CD4-positive, alpha-beta memory T cell (primary cell): ENCODE measurements at regions not wholly inside any gene's neighbourhood (a gene's known extent, or its start where the extent isn't known, plus 50 kb on each side); places are given as distances from the start of the nearest gene placed in this dataset.

Experiments
- CTCF ChIA-PET: fragments of 350-600 bp; sonication (Branson Sonifier 250); formaldehyde crosslinking; loops from one replicate; lab custom pipeline; 2021; ENCODE audit warnings: inconsistent platforms; ENCODE audit not compliant: partially characterized antibody; lab: Charles Lee
- POLR2A ChIA-PET: fragments of 350-600 bp; sonication (Branson Sonifier 250); formaldehyde crosslinking; loops from one replicate; lab custom pipeline; 2021; ENCODE audit not compliant: partially characterized antibody; lab: Charles Lee
- DNase-seq, 5 donors: peaks; one replicate each; pipeline versions ENCODE4 v3.0.0 to v3.0.0-alpha.2; 2020 to 2022; ENCODE audit warnings: mixed read lengths in 1 of 5
- H3K27ac ChIP-seq: one replicate; pipeline ENCODE4 v1.7.0; 2013; ENCODE audit warnings: low read depth, low read length
- H3K27me3 ChIP-seq: 2 replicates; pipeline ENCODE4 v1.7.0; 2013; ENCODE audit warnings: mild to moderate bottlenecking, low read length, moderate library complexity; ENCODE audit not compliant: insufficient read depth
- H3K36me3 ChIP-seq: 2 replicates; pipeline ENCODE4 v1.7.0; 2013; ENCODE audit warnings: mild to moderate bottlenecking, low read length, moderate library complexity; ENCODE audit not compliant: insufficient read depth
- H3K4me1 ChIP-seq: 2 replicates; pipeline ENCODE4 v1.7.0; 2013; ENCODE audit warnings: mild to moderate bottlenecking, low read length, moderate library complexity; ENCODE audit not compliant: insufficient read depth
- H3K4me3 ChIP-seq, 2 donors: one replicate each; pipeline ENCODE4 v1.7.0; 2013; ENCODE audit warnings: low read length in 2 of 2, mild to moderate bottlenecking in 1 of 2
- H3K9me3 ChIP-seq, 2 donors: one replicate each; pipeline ENCODE4 v1.7.0; 2013; ENCODE audit warnings: low read length in 2 of 2, control low read depth in 1 of 2; ENCODE audit not compliant: control insufficient read depth in 1 of 2
- H3K27ac Mint-ChIP-seq, 7 donors: one replicate each; pipeline ENCODE4 v1.8.0; 2020 to 2021; ENCODE audit warnings: mixed read lengths in 7 of 7, mild to moderate bottlenecking in 6 of 7, inconsistent platforms in 3 of 7, moderate library complexity in 3 of 7
- H3K27me3 Mint-ChIP-seq, 2 donors: one replicate each; pipeline ENCODE4 v1.8.0; 2020 to 2021; ENCODE audit warnings: mixed read lengths in 2 of 2
- H3K36me3 Mint-ChIP-seq, 2 donors: one replicate each; pipeline ENCODE4 v1.8.0; 2020 to 2021; ENCODE audit warnings: mixed read lengths in 2 of 2, inconsistent platforms in 1 of 2, mild to moderate bottlenecking in 1 of 2
- H3K4me1 Mint-ChIP-seq, 4 donors: one replicate each; pipeline ENCODE4 v1.8.0; 2020 to 2021; ENCODE audit warnings: mixed read lengths in 4 of 4, mild to moderate bottlenecking in 1 of 4
- H3K4me3 Mint-ChIP-seq, 8 donors: one replicate each; pipeline ENCODE4 v1.8.0; 2020 to 2021; ENCODE audit warnings: mixed read lengths in 8 of 8, mild to moderate bottlenecking in 7 of 8, moderate library complexity in 6 of 8, inconsistent platforms in 3 of 8
- H3K9me3 Mint-ChIP-seq, 8 donors: one replicate each; pipeline ENCODE4 v1.8.0; 2020 to 2021; ENCODE audit warnings: mixed read lengths in 8 of 8, mild to moderate bottlenecking in 5 of 8, inconsistent platforms in 3 of 8, moderate library complexity in 1 of 8
- intact Hi-C: fragments of 100-400 bp; cut with micrococcal nuclease; formaldehyde crosslinking; loops from one replicate; pipeline ENCODE4 v1.15.1; 2023

GRCh38 chr5:159746707-159747106 is 169.6 kb upstream of the ADRA1B start:
- H3K4me1 Mint-ChIP-seq, result peaks cover 0 to 4% (median 0%) of the 10 kb centered on the region in 4 donors
- intact Hi-C loops, result no loop called here

GRCh38 chr5:159749146-159749545 is 167.1 kb upstream of the ADRA1B start:
- Mint-ChIP-seq H3K4me1 (peaks cover 0 to 4% (median 0%) of the 10 kb centered on the region in 4 donors), H3K27ac (no peak overlapping the region), H3K4me3 (no peak overlapping the region), H3K36me3 (no peaks in the 10 kb centered on the region), H3K9me3 (peaks cover 0 to 19% (median 8%) of the 10 kb centered on the region in 8 donors), H3K27me3 (peaks cover 2 to 5% of the 10 kb centered on the region in 2 donors)
- Histone ChIP-seq H3K27me3 (no peaks in the 10 kb centered on the region), H3K27ac (no peak overlapping the region), H3K4me1 (no peaks in the 10 kb centered on the region), H3K9me3 (no peaks in the 10 kb centered on the region), H3K4me3 (no peak overlapping the region), H3K36me3 (no peaks in the 10 kb centered on the region)
- no peak for DNase-seq
- POLR2A ChIA-PET, result no interaction called here
- CTCF ChIA-PET, result no interaction called here
- intact Hi-C loops, result no loop called here

More at GRCh38 chr5:159746707-159747106, 169.6 kb upstream of the ADRA1B start:
- H3K27ac ChIP-seq, result no peak overlapping the region
- no peak for DNase-seq
- no peak overlapping the region for H3K4me3 ChIP-seq
- H3K27me3 ChIP-seq, result no peaks in the 10 kb centered on the region
- Mint-ChIP-seq H3K9me3 (peaks cover 0 to 6% (median 4%) of the 10 kb centered on the region in 8 donors), H3K27ac (no peak overlapping the region), H3K4me3 (no peak overlapping the region), H3K27me3 (peaks cover 2% of the 10 kb centered on the region in 2 donors), H3K36me3 (no peaks in the 10 kb centered on the region)
- CTCF ChIA-PET, result no interaction called here
- H3K4me1 ChIP-seq, result no peaks in the 10 kb centered on the region
- H3K9me3 ChIP-seq, result no peaks in the 10 kb centered on the region
- POLR2A ChIA-PET, result no interaction called here
- H3K36me3 ChIP-seq, result no peaks in the 10 kb centered on the region

GRCh38 chr5:159750226-159750625 is 166.1 kb upstream of the ADRA1B start:
- CTCF ChIA-PET, result no interaction called here
- Histone ChIP-seq H3K27ac (no peak overlapping the region), H3K4me1 (no peaks in the 10 kb centered on the region), H3K36me3 (no peaks in the 10 kb centered on the region), H3K9me3 (no peaks in the 10 kb centered on the region), H3K27me3 (no peaks in the 10 kb centered on the region), H3K4me3 (no peak overlapping the region)
- no peaks in the 10 kb centered on the region for H3K36me3 Mint-ChIP-seq
- intact Hi-C loops, result no loop called here
- peaks cover 0 to 19% (median 8%) of the 10 kb centered on the region in 8 donors for H3K9me3 Mint-ChIP-seq
- no peak overlapping the region for H3K27ac Mint-ChIP-seq
- no peak for DNase-seq
- H3K4me1 Mint-ChIP-seq, result peaks cover 0 to 4% (median 0%) of the 10 kb centered on the region in 4 donors
- peaks cover 2 to 5% of the 10 kb centered on the region in 2 donors for H3K27me3 Mint-ChIP-seq
- no peak overlapping the region for H3K4me3 Mint-ChIP-seq
- POLR2A ChIA-PET, result no interaction called here

- DNase-seq, result no peak
- intact Hi-C loops, result no loop called here
- H3K27me3 ChIP-seq, result no peaks in the 10 kb centered on the region
- H3K4me3 ChIP-seq, result no peak overlapping the region
- Mint-ChIP-seq H3K27ac (no peak overlapping the region), H3K4me1 (peaks cover 0 to 4% (median 0%) of the 10 kb centered on the region in 4 donors), H3K36me3 (no peaks in the 10 kb centered on the region), H3K9me3 (peaks cover 0 to 19% (median 8%) of the 10 kb centered on the region in 8 donors), H3K27me3 (peaks cover 2 to 5% of the 10 kb centered on the region in 2 donors), H3K4me3 (no peak overlapping the region)
- ChIA-PET CTCF (no interaction called here), POLR2A (no interaction called here)
- H3K27ac ChIP-seq, result no peak overlapping the region
- no peaks in the 10 kb centered on the region for H3K36me3 ChIP-seq
- no peaks in the 10 kb centered on the region for H3K4me1 ChIP-seq
- H3K9me3 ChIP-seq, result no peaks in the 10 kb centered on the region
Measured at GRCh38 chr5:159751459-159751858, 164.8 kb upstream of the ADRA1B start.

GRCh38 chr5:159752622-159753275 is 163.5 kb upstream of the ADRA1B start:
- Mint-ChIP-seq H3K27me3 (peaks cover 2 to 5% of the 10 kb centered on the region in 2 donors), H3K4me3 (no peak overlapping the region), H3K9me3 (peaks cover 0 to 19% (median 8%) of the 10 kb centered on the region in 8 donors), H3K4me1 (peaks cover 0 to 4% (median 0%) of the 10 kb centered on the region in 4 donors), H3K27ac (no peak overlapping the region), H3K36me3 (no peaks in the 10 kb centered on the region)
- H3K4me3 ChIP-seq, result no peak overlapping the region
- no peaks in the 10 kb centered on the region for H3K27me3 ChIP-seq
- no peak overlapping the region for H3K27ac ChIP-seq
- ChIA-PET POLR2A (no interaction called here), CTCF (no interaction called here)
- intact Hi-C loops, result no loop called here
- DNase-seq, result no peak
- no peaks in the 10 kb centered on the region for H3K9me3 ChIP-seq
- no peaks in the 10 kb centered on the region for H3K4me1 ChIP-seq
- no peaks in the 10 kb centered on the region for H3K36me3 ChIP-seq

- Histone ChIP-seq H3K27ac (no peak overlapping the region), H3K36me3 (no peaks in the 10 kb centered on the region), H3K4me3 (no peak overlapping the region), H3K27me3 (no peaks in the 10 kb centered on the region), H3K9me3 (no peaks in the 10 kb centered on the region), H3K4me1 (no peaks in the 10 kb centered on the region)
- peaks cover 3 to 6% of the 10 kb centered on the region in 2 donors for H3K27me3 Mint-ChIP-seq
- H3K9me3 Mint-ChIP-seq, result peaks cover 0 to 2% (median 0%) of the 10 kb centered on the region in 8 donors
- no peak overlapping the region for H3K27ac Mint-ChIP-seq
- no peaks in the 10 kb centered on the region for H3K36me3 Mint-ChIP-seq
- H3K4me3 Mint-ChIP-seq, result no peak overlapping the region
- ChIA-PET POLR2A (no interaction called here), CTCF (no interaction called here)
- H3K4me1 Mint-ChIP-seq, result peaks cover 0 to under 1% (median 0%) of the 10 kb centered on the region in 4 donors
- intact Hi-C loops, result no loop called here
- DNase-seq, result no peak
Measured at GRCh38 chr5:159758189-159758588, 158.1 kb upstream of the ADRA1B start.

- Mint-ChIP-seq H3K36me3 (no peaks in the 10 kb centered on the region), H3K9me3 (no peaks in the 10 kb centered on the region), H3K27ac (no peak overlapping the region), H3K27me3 (peaks cover 3 to 6% of the 10 kb centered on the region in 2 donors), H3K4me1 (peaks cover 0 to 7% (median 2%) of the 10 kb centered on the region in 4 donors), H3K4me3 (no peak overlapping the region)
- no peaks in the 10 kb centered on the region for H3K36me3 ChIP-seq
- ChIA-PET POLR2A (no interaction called here), CTCF (no interaction called here)
- H3K27ac ChIP-seq, result no peak overlapping the region
- no peaks in the 10 kb centered on the region for H3K4me1 ChIP-seq
- no peaks in the 10 kb centered on the region for H3K27me3 ChIP-seq
- H3K9me3 ChIP-seq, result no peaks in the 10 kb centered on the region
- no peak for DNase-seq
- intact Hi-C loops, result no loop called here
- H3K4me3 ChIP-seq, result no peak overlapping the region
Measured at GRCh38 chr5:159759791-159760290, 156.4 kb upstream of the ADRA1B start.
